Gastrocnemius medialis (tissue), 4 donors: ENCODE measurements at regions not wholly inside any gene's neighbourhood (a gene's known extent, or its start where the extent isn't known, plus 50 kb on each side); places are given as distances from the start of the nearest gene placed in this dataset.
"Not testable (repeated sequence)": the region's sequence is repeated elsewhere in the genome, so short reads cannot be mapped to it uniquely, and the experiment has no call there.

Experiments
- CTCF ChIP-seq, 5 experiments: fragments of 450-650 bp in 3 of 5; fragments of 200-600 bp in 2 of 5; sonication (generic) in 2 of 5; IDR thresholded peaks in 4 of 5; conservative IDR thresholded peaks in 1 of 5; 1 replicate in 4 of 5; 2 replicates in 1 of 5; pipeline ENCODE4 v1.5.1; 2016 to 2019; ENCODE audit warnings: antibody characterized with exemption in 5 of 5, mild to moderate bottlenecking in 3 of 5, moderate library complexity in 3 of 5
- POLR2A ChIP-seq, 2 donors: fragments of 450-650 bp; IDR thresholded peaks; one replicate each; pipeline ENCODE4 v1.6.1; 2017; ENCODE audit warnings: antibody characterized with exemption in 2 of 2, mild to moderate bottlenecking in 2 of 2, moderate library complexity in 2 of 2

- not testable (repeated sequence) for TF ChIP-seq CTCF (IDR thresholded peaks at IDR 0.05 in 4 of 5, conservative IDR thresholded peaks at IDR 0.05 in 1 of 5); POLR2A (IDR thresholded peaks at IDR 0.05)
These were observed 66.3 kb downstream of the TMEM121 start for GRCh38 chr14:105592646-105593045.
